CD1c-positive myeloid dendritic cell (primary cell): ENCODE measurements at regions not wholly inside any gene's neighbourhood (a gene's known extent, or its start where the extent isn't known, plus 50 kb on each side); places are given as distances from the start of the nearest gene placed in this dataset.

Experiments
- DNase-seq: peaks from one replicate; pipeline ENCODE4 v3.0.0-alpha.2; 2016; ENCODE audit errors: extremely low spot score

DNA sequence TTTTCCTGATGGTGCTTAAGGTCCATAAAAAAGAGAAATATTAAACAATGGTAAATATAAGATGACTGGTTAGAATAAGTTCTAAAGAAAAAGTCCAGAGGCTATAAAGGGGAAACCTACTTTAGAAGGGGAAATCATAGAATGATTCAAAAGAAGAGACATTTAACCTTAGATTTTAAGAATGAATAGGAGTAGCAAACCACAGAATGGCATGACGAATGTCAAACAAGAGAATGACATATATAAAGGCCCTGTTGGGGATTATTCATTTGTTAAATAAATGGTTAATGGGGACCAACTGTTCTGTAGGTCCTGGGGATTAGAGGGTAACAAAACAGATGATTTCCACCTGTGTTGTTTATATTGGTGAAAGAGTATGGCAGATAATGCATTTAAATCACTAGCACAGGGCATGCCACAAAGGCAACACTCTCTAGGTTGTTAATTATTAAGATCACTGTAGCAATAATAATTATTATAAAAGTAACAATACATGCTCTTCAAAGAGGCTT is 495.2 kb upstream of the GRIA1 start:
- DNase-seq: no peak

DNA sequence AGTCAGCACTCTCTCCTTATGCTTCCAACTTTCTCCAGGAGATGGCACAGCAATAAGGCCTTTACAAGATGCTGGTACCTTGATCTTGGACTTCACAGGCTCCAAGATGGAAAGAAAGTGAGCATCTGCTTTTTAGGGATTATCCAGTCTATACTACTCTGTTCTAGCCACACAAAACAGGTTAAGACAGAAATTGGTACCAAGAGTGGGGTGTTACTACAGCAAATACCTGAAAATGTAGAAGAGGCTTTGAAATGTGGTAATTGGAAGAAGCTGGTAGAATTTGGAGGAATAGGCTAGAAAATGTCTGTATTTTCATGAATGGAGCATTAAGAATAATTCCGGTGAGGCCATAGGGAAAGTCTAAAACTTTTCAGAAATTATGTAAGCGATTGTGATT is 484.8 kb upstream of the GRIA1 start:
- no peak for DNase-seq

DNA sequence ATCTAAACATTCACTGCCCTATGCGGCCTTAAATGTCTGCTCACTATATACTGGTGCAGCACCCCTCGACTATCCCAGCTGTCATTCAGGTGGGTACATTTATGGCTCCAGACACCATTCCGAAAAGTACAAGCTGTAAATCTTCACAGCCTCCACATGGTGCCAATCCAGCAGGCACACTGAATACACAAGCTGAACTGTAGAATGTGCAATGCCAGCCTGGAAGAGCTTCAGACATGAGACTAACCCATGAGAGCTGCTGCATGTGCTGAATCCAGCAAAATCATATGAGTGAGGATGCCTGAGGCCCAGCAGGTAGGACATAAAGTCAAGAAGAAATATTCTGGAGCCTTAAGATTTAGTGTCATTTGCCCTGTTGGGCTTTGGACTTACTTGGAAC is 483.8 kb upstream of the GRIA1 start:
- no peak for DNase-seq

DNA sequence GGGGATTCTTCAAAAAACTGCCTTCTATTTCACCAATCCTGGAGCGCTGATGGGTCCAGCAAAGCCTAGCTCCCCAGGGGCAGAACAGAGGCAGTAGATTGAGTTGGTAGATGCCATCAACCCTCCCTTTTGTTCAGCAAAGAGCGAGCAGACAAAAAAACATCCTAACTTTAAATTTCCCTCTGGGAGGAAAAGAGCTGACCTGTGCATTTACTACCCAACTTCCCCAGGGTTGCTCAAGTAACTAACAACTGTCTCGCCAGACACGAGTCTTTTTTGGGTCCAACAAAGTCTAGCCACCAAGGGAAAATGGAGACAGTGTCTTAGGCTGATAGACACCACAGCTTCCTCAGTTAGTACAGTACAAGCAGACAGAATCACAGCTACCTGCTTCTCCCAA is 476.3 kb upstream of the GRIA1 start:
- DNase-seq: no peak

DNA sequence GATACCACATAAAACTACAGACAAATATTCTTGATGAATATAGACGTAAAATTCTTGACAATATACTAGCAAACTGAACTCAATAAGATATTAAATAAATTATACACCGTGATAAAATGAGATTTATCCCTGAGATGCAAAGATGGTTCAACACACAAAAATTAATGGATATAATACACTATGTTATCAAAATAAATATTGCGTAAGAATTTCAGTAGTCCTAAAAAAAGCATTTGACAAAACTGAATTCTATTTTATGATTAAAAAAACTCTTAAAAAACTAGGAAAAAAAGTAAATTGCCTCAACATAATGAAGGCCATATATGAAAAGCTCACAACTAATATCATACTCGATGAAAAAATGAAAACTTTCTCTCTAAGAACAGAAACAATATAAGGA is 472.3 kb upstream of the GRIA1 start:
- no peak for DNase-seq

DNA sequence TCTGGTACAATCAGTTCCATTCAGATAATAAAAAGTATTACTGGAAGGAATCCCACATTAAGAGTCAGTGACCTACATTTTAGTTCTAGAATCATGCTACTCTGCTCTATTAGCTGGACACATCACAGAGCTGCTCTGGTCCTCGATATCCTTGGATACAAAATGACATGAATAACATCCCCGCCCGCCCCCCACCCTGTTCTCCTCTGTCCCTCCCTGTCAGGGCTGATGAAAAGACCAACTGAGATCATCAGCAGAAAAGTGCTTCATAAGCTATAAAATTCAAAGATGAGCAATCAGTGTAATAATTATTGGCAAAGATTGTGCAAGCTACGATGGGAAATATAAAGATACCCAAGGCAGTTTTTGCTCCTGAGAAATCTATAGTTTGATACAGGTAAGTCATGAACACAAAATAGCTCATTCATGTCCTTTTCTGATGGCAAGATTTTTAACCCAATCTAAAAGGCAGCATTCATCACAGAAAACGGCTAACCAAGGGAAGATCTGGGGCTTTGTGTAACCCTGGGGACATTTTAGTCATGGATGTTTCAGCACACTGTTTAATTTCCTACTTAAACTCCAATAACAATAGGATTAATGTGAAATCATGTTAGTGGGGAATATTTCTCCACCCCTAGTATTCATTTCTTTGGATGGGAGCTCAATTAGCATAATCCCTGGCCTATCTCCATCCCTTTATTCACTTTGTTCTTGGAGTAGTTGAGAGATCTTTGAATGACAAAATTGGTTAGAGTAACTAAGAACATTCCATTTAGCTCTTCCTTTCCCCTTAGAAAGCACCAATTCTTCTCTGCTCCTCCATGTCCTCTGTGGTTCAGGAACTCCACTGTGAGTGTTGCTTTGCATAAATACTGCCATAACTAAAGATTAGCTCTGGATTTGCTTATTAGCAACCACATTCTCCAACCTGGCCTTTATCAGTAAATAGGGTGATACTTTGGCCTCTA is 459.4 kb upstream of the GRIA1 start:
- DNase-seq: no peak

DNA sequence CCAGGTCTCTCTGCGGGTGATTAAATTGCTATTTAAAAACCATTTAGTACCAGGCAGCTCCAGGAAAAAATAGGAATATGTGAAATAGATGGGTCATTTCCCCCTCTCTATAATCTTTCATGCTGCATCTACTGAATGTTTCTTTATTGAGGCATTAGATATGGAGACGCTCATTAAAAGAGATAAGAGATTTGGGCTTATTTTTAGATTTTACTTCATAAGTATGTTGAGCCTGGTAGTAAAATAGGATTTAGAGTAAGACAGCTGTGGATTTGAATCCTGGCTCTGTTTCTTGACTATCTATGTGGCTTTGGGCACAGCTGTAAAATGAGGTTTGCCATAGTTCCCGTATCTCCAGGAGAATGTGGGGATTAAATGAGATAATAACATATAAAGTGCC is 451.0 kb upstream of the GRIA1 start:
- no peak for DNase-seq

DNA sequence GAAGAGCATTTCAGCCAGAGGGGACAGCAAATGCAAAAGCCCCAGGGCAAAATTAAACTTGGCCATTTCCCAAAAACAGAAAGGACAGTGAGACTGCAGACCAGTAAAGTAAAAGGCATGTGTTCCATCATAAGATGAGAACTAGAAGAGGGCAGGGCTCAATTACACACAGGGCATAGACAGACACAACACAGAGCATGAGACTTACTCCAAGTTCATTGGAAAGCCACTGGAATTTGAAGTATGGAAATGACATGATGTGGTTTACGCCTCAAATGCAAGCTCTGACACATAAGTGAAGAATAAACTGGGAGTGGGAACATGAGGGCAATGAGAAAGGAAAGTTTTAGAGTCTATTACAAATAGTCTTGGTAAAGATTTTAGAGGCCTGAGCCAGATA is 446.6 kb upstream of the GRIA1 start:
- no peak for DNase-seq

DNA sequence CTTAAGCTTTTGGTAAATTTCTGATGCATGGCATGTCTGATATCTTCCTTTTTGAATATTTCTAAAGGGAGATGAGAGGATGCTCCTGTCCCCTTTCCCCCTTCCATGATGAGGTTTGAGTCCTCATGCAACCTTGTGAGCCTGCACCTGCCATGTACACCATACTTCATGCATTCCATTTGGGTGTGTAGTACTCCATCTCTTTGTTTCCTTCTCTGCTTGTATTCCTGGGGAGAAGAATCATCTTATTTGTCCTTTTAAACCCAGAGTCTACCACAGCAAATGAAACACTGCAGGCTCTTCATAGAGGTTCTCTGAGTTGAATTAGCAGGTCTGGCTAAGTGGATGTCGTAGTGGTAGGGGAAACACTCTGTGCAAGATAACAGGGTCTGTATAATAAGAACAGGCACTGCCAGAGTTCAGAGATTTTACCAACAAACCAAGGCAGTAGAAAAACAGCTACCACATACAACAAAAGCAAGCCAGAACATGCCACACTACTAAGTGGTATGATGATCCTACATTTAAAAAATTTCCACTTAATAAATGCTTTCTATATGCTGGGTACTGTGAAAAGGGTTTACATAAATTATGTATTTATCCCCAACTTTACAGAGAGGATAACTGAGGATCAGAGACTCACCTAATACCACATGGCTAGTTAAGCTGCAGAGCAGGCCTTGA is 439.8 kb upstream of the GRIA1 start:
- no peak for DNase-seq

DNA sequence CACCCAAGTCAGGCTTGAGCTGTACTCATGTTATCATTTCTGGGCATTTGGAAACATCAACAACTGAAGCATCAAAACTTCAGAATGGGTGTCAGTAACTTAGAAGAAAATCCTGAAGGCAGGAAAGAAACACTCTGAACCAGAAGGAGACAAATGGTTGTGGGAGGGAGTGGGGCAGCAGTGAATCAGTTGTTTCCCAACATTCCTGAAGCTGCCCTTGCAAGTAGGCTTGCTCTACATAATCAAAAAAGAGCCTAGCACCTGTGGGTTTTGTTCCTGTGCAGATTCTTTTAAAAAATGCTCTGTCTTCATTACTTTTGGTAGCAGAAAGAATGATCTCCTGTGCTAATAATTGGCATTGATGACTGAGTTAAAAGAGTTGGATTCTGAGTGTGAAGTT is 424.2 kb upstream of the GRIA1 start:
- DNase-seq: no peak

DNA sequence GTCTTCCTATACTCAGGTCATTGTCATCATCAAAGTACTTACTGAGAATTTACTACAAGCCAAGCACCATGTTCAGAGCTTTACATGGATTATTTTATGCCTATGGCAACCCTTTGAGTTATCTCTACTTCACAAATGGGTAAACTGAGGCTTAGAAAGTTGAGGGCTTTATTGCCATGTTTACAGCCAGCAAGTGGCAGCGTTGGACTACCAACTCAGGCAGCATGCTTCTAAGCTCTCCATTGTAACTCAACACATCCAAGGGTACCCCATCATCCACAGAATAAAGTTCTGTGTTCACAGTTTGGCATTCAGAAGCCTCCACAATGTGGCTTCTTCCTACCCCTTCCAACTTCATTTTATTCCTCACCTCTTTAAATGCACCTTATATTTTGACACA is 422.6 kb upstream of the GRIA1 start:
- DNase-seq: no peak

DNA sequence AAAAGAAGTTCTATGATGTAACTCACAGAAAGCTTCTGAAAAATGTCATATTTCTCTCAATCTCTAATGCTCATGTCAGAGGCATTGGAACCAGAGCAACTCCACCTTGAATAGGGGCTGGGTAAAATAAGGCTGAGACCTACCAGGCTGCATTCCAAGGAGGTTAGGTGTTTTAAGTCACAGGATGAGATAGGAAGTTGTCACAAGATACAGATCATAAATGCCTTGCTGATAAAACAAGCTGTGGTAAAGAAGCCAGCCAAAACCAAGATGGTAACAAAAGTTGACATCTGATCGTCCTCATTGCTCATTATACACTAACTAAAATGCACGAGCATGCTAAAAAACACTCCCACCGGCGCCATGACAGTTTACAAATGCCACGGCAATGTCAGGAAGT is 411.1 kb upstream of the GRIA1 start:
- no peak for DNase-seq

DNA sequence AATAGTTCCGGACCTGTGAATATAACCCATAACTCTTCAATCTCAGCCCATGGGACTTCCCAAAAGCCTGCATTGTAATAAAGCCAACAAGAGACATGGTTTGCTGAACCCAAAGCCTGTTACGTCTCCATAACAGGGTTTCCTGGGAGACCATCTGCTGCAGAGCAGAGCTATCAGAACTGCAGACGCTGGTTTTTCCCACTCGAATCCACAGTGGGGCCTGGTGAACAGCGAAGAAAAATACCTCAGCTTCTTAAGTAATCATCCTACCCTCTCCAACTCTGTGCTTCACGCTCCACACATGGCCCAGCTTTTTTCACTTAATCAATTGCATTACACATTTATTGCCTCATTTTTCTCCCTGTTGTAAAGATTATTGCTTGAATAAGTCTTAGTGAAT is 409.5 kb upstream of the GRIA1 start:
- DNase-seq: no peak

DNA sequence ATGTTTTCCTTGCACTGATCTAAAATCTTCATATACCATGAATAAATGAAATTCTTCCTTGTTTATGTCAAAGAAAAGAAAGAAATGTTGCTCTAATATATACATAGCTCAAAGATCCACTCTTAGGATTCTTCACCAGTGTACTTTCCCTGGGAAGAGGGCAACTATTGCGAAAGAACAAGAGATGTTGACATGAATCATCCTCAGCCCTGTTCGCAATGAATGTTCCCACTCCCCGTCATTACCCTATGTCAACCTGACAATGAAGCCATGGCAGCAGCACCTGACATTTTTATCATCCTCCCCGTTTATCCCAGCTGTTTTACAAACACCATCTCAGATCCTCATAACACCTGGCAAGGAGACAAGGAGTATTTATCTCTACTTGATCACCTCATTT is 409.1 kb upstream of the GRIA1 start:
- DNase-seq: no peak

DNA sequence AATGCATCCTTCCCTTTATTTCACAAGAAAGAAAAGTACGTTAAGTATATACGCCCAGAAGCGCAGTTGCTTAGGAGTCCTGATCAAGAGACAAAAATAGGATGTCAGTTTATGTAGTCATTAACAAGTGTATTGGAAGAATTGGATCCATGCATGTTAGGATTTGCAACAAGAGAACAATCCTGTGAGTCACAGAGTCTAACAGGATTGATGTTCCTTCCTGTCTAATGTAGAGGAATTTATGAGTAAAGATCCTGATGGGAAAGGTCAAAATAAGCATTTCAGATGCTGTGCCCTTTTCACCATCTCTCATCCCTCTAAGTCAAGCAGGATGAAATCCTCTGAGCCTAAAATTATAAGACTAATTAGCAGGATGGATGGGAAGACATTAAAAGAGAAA is 406.0 kb upstream of the GRIA1 start:
- DNase-seq: no peak

DNA sequence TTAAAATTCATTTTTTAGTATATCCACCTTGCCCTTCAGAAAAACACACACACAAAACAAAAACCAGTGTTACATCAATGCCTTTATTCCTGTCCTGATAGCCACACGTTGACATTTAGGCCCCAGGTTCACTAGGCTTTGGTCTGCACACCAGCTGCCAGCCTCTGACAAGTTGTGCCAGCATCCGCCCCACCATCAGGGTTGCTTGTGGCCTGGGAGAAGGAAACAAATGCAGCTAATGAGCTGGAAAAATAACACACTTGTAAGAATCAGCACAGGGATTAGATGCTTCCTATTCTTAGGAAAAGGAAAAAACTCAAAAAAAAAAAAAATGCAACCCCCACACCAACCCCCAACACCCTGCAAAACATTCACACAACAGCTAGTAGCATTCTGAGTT is 404.0 kb upstream of the GRIA1 start:
- DNase-seq: no peak

DNA sequence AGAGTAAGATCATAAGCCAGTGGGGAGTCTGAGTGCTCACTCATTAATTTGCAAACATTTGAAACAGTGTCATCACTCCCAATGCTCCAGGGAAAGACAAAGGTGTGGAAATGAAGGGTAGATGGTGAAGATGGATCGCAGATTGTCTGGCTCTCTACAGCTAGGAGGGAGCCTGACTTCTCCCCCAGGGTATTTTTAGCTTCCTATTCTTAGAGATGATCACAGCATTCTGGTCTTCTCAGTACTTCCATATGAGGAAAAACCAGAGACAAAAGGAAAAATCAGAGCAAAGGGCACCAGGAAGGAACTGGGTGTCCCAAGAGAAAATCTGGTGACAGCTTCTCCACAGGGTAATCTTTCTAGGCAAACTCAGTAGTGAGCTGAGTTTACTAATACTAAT is 401.9 kb upstream of the GRIA1 start:
- no peak for DNase-seq

DNA sequence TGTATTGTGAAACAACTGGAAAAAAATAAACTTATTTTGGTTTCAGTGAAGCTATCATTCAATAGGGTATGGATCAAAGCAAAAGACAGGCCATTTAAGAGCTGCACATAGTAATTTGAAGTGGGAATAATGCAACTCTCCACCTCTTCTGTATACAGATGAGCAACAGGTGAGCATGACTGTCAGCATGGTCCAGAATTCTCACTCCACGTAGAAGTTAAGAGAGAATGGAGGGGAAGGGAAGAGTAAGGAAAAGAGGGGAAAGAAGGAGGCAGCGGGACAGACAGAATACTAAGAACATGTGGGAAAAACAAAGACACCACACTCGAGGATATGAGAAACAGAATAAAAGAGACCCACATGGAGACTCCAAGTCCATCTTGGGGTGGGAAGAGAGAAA is 396.1 kb upstream of the GRIA1 start:
- no peak for DNase-seq

DNA sequence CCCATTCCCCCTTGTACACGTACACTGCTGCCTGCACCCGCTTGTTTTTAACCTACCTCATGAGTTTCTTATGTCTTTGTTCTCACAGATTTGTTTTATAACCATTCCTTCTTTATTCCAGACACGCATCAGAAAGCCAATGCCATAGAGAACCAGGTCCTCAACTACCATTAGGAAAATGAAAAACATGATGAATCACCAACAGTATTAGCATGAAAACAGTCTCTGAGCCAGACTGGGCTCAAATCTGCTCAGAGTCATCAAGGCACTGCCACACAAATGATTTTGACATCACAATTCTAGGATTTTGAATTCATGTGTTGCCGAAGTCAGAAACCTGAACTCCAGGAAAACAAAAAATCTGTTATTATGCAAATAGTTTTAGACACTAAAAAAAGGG is 394.1 kb upstream of the GRIA1 start:
- no peak for DNase-seq

DNA sequence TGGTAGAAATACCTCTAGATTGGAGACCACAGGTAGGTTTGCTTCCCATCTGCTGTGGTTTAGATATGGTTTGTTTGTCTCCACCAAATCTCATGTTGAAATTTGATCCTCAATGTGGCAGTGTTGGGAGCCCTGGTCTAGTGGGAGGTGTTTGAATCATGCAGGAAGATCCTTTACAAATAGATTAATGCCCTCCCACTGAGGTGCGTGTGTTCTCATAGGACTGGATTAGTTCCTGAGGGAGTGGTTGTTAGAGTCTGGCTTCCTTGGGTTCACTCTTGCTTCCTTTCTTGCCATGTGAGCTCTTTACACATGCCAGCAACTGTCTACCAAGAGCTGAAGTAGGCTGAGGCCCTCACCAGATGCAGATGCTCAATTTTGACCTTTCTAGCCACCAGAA is 391.1 kb upstream of the GRIA1 start:
- DNase-seq: no peak

DNA sequence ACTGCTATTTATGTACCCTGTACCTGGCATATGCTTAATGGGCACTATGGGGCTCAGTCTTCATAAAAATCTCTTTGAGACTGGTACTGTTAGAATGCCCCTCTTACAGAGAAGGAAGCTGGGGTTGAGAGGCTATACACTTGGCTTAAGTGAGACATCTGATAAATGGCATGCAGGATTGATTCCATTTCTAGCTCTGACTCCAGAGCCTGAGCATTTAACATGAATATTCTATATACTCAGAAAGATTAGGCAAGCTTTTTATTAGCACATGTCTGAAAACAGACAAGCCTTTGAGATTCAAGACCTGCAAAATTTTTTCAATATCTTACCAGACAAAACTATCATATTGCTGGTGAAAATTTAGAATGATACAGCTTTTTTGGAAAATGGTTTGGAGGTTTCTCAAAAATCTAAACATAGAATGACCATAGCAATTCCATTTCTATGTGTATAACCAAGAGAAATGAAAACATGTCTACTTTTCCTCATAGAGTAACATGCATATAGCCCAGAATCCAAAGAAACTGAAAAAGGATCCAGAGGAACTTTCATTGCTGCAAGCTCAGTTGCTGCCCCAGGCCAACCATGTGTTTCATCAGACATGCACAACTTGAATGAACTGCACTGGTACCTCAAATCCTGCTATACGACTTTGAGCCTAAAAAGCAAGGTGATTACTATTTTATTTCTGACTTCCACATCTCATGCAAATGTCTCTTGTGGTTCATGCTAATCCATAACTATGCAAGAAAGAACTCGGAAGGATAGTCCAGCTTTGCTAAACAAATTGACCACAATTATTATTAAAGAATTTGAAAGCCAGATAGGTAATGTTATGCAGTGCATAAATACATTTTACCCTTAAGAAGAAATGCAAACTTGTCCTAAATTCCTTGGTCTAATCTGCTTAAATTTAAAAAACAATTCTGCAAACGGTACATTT is 389.0 kb upstream of the GRIA1 start:
- DNase-seq: no peak

DNA sequence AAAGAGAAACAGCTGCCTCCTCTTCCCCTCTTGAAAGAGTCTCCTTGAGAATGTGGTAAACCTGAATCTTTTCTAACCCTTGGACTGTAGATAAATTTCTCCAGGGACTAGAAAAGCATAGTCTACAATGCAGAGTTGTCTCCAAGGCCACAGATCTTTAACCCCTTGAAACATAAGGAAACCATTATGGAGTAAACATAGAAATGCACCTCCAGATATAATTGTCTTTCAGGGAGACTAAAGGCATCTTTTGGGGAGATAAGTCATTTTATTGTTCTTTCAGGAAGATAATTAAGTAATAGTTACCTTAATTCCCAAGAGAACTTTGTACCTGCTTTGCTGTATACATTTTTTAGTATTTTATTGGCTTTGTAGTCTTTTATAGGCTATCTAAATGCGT is 373.6 kb upstream of the GRIA1 start:
- no peak for DNase-seq
